ENCODE measurements at regions not wholly inside any gene's neighbourhood (a gene's known extent, or its start where the extent isn't known, plus 50 kb on each side); places are given as distances from the start of the nearest gene placed in this dataset.

DNA sequence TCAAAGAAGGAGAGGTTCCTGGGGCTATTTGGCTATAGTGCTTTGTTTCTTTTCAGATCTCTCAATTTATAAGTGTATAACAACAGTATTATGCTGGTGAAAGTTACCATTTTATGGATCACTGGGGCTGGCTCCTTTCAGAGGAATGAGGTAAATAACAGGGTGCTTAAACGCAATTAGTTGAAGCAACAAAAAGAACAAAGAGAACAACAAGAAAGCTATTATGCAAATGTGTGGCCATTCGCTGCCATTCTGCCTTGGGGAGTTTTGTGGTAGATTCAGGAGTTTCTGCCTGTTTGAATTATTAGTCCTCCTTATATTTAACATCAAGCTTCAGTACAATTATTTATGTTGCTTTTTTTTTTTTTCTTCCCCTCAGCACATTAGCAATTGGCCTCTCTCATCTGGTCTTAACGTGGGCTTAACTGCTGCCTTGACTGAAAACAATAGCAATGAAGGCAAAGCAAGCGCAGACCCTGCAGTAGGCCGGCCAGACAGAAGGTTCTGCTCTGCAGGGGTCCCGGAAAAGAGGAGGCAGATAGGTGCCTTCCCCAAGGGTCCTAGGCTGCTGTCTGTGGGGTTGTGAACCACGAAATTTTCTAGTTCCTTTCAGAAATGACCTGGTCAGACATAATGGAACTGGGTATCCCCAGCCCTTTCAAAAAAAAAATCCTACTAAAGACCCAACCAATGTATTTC is 339.9 kb upstream of the PODXL start:
- CTCF ChIA-PET = no interaction called here
- POLR2A ChIA-PET = interaction anchor here (0.6 kb wide), 1 partner anchor 792 kb away, joined by 6 read pairs; no protein-coding TSS in a partner anchor
- no peak for TF ChIP-seq BHLHE40 (IDR thresholded peaks at IDR 0.05; ENCODE audit: borderline replicate concordance)
- TF ChIP-seq ARNT (IDR thresholded peaks at IDR 0.05) = no peak
- TF ChIP-seq, protein P1, sequence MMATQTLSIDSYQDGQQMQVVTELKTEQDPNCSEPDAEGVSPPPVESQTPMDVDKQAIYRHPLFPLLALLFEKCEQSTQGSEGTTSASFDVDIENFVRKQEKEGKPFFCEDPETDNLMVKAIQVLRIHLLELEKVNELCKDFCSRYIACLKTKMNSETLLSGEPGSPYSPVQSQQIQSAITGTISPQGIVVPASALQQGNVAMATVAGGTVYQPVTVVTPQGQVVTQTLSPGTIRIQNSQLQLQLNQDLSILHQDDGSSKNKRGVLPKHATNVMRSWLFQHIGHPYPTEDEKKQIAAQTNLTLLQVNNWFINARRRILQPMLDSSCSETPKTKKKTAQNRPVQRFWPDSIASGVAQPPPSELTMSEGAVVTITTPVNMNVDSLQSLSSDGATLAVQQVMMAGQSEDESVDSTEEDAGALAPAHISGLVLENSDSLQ (IDR thresholded peaks at IDR 0.05) = no peak
- TF ChIP-seq ELF4 (IDR thresholded peaks at IDR 0.05) = no peak
- TF ChIP-seq ZNF384 (IDR thresholded peaks at IDR 0.05) = no peak
- TF ChIP-seq FOXM1 (IDR thresholded peaks at IDR 0.05; ENCODE audit: borderline replicate concordance) = no peak
- TF ChIP-seq L3MBTL2 (conservative IDR thresholded peaks at IDR 0.05) = no peak
- no peak for TF ChIP-seq FOXK2 (IDR thresholded peaks at IDR 0.05)
- TF ChIP-seq SUZ12 (IDR thresholded peaks at IDR 0.05) = no peak
- no peak for TF ChIP-seq FOXA1 (IDR thresholded peaks at IDR 0.05)
- TF ChIP-seq LEF1 (IDR thresholded peaks at IDR 0.05; ENCODE audit: borderline replicate concordance) = no peak
- no peak for TF ChIP-seq CTBP1 (IDR thresholded peaks at IDR 0.05; ENCODE audit: borderline replicate concordance)
- no peak for TF ChIP-seq SP1 (IDR thresholded peaks at IDR 0.05)
- TF ChIP-seq HDGF (IDR thresholded peaks at IDR 0.05; ENCODE audit: borderline replicate concordance) = no peak
- TF ChIP-seq NFRKB (IDR thresholded peaks at IDR 0.05) = no peak
- no peak for DNase-seq (ENCODE audit: extremely low spot score)

DNA sequence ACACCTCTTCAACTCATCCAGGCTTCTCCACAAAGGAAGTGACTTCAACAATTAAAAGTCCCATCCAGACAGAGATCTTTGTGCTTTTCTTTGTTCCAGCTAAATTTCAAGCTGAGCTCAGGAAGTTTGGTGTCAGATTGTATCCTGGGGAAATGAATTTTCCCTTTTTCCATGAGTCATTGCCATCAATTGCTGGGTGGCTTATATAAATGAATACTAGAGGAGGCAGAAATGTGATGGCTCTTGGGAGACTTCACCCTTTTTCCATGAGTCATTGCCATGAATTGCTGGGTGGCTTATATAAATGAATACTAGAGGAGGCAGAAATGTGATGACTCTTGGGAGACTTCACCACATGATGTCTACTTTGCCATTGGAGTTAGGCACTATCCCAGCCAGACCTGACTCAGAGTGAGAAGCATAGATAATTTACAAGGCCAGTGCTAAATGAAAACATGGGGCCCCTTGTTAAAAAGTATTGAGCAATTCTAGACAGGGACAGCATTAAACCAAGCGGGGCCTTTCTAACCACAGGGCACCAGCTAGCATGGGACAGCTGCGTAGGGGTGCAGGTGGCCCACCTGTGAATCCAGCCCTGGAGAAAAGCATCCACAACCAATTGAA is 339.2 kb upstream of the PODXL start:
- TF ChIP-seq, protein P1 (IDR thresholded peaks at IDR 0.05) = peak; percentile 2; the same call in 1 of the 2 replicates
- TF ChIP-seq NFRKB (IDR thresholded peaks at IDR 0.05) = no peak
- ChIA-PET POLR2A (no interaction called here), CTCF (no interaction called here)
- no peak for DNase-seq (ENCODE audit: extremely low spot score)

DNA sequence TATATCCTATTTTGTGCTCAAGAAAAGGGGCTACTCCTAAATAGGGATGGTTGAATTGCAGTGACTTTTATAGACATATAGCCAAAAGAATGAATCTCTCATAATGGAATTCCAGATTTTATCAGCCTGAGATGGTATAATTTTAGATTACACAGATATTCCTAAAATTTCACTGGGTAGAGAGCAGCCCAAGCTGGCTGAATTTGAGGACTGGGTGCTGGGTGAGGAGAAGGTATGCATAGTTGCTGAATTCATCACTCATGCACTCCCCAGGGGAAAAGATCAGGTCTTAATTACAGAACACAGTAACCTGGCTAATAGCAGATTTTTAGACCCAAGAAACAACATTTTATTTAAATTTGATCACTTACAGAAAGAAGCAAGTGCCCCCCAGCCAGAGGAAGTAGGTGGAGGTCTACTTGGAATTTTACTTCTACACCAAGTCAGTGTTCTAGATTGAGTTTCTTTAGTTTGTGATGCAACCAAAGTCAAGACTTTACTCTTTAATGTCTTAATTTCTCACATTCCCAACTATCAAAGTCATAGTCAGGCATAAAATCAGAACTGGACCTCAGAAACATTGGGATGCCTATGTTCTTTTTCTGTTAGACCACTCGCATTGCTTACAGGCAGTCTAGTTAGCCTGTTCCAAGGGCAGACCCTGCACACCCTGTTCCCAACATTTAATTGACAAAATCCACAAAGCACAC is 337.4 kb upstream of the PODXL start:
- TF ChIP-seq FOXK2 (IDR thresholded peaks at IDR 0.05) = no peak
- TF ChIP-seq CTBP1 (IDR thresholded peaks at IDR 0.05; ENCODE audit: borderline replicate concordance) = no peak
- no peak for TF ChIP-seq NFRKB (IDR thresholded peaks at IDR 0.05)
- no peak for TF ChIP-seq FOXM1 (IDR thresholded peaks at IDR 0.05; ENCODE audit: borderline replicate concordance)
- no peak for TF ChIP-seq FOXA1 (IDR thresholded peaks at IDR 0.05)
- TF ChIP-seq ZNF384 (IDR thresholded peaks at IDR 0.05) = no peak
- TF ChIP-seq BHLHE40 (IDR thresholded peaks at IDR 0.05; ENCODE audit: borderline replicate concordance) = no peak
- TF ChIP-seq ELF4 (IDR thresholded peaks at IDR 0.05) = no peak
- TF ChIP-seq, protein P1 (IDR thresholded peaks at IDR 0.05) = no peak
- no peak for TF ChIP-seq SUZ12 (IDR thresholded peaks at IDR 0.05)
- TF ChIP-seq LEF1 (IDR thresholded peaks at IDR 0.05; ENCODE audit: borderline replicate concordance) = no peak
- no peak for TF ChIP-seq L3MBTL2 (conservative IDR thresholded peaks at IDR 0.05)
- no peak for TF ChIP-seq ARNT (IDR thresholded peaks at IDR 0.05)
- no peak for TF ChIP-seq SP1 (IDR thresholded peaks at IDR 0.05)
- TF ChIP-seq HDGF (IDR thresholded peaks at IDR 0.05; ENCODE audit: borderline replicate concordance) = no peak
- TF ChIP-seq TARDBP (IDR thresholded peaks at IDR 0.05) = no peak
- POLR2A ChIA-PET = no interaction called here
- CTCF ChIA-PET = no interaction called here
- no peak for DNase-seq (ENCODE audit: extremely low spot score)

DNA sequence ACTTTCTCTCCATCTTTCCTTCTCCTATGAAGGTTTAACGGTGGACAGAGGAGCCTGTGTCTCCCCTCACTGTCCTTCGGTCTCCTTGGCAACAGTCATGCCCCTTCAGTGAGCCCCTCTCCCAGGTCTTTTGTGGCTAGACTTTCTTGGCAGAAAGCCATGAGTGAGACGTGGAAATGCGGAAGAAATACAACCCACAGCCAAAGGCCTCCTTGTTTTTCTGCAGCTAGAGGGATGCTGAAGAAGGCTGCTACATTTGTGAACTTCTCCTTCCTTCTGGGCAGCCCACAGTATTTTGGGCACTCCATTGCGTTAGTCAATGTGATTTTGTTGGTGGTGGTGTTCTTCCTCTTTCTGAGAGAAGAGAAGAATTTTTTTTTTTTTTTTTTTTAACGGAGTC is 333.7 kb upstream of the PODXL start:
- no peak for DNase-seq (ENCODE audit: extremely low spot score)
- ChIA-PET POLR2A (no interaction called here), CTCF (no interaction called here)
- TF ChIP-seq SUZ12 (IDR thresholded peaks at IDR 0.05) = no peak
- TF ChIP-seq, protein P1 (IDR thresholded peaks at IDR 0.05) = no peak
- TF ChIP-seq HDGF (IDR thresholded peaks at IDR 0.05; ENCODE audit: borderline replicate concordance) = no peak
- no peak for TF ChIP-seq FOXK2 (IDR thresholded peaks at IDR 0.05)
- no peak for TF ChIP-seq NFRKB (IDR thresholded peaks at IDR 0.05)
- no peak for TF ChIP-seq ELF4 (IDR thresholded peaks at IDR 0.05)
- TF ChIP-seq TARDBP (IDR thresholded peaks at IDR 0.05) = no peak
- TF ChIP-seq BHLHE40 (IDR thresholded peaks at IDR 0.05; ENCODE audit: borderline replicate concordance) = no peak
- no peak for TF ChIP-seq SP1 (IDR thresholded peaks at IDR 0.05)
- no peak for TF ChIP-seq LEF1 (IDR thresholded peaks at IDR 0.05; ENCODE audit: borderline replicate concordance)

DNA sequence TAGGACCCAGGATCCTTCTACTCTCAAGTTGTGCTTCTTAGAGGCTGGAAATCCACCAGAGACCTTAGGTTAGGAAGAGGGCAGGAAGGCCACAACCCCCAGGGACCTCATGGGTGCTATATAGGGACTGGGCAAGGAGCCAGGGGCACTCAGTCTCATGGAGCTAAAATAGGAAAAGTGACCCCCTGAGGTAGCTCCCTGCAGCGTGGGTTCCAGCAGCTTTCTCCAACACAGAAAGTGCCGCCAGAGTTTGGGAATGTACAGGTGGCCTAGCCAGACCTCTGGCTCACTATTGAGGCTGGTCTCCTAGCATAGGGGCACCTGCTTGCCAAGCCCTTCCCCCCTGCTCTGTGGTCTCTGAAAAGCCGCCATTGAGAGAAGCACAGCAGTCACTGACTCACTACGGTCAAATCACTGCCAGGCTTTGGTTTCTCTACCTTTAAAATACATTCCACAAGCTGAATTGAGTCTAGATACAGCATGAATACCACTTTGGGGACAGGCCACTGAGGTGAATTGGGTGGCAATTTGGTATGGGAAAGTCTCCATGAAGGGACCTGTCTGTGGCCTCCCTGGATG is 333.2 kb upstream of the PODXL start:
- DNase-seq (ENCODE audit: extremely low spot score) = no peak
- TF ChIP-seq ARNT (IDR thresholded peaks at IDR 0.05) (no peak), ELF4 (IDR thresholded peaks at IDR 0.05) (no peak), FOXK2 (IDR thresholded peaks at IDR 0.05) (no peak), NFRKB (IDR thresholded peaks at IDR 0.05) (no peak), FOXA1 (IDR thresholded peaks at IDR 0.05) (no peak)
- ChIA-PET POLR2A (no interaction called here), CTCF (no interaction called here)
